Panc1 (cell line): ENCODE measurements at regions not wholly inside any gene's neighbourhood (a gene's known extent, or its start where the extent isn't known, plus 50 kb on each side); places are given as distances from the start of the nearest gene placed in this dataset.

ENCODE experiments used
- ATAC-seq: fragments of 200-7000 bp; cut with Tn5 transposase; 2 replicates; pipeline ENCODE4 v1.9.1; 2020; ENCODE audit warnings: mild to moderate bottlenecking, moderate library complexity
- BruUV-seq: library from RNA; stranded (reverse); fragments of 400-500 nt; replicated peaks from 2 replicates; lab custom pipeline; 2021; lab: Mats Ljungman, UMichigan
- CTCF ChIA-PET: fragments of 300-600 bp; sonication (Branson Sonifier 250); formaldehyde crosslinking; loops from one replicate; lab custom pipeline; 2022; ENCODE audit warnings: antibody characterized with exemption; lab: Charles Lee
- POLR2A ChIA-PET: fragments of 300-600 bp; sonication (Branson Sonifier 250); formaldehyde crosslinking; loops from one replicate; lab custom pipeline; 2022; ENCODE audit warnings: antibody characterized with exemption; lab: Charles Lee
- DNase-seq: peaks from one replicate; pipeline ENCODE4 v3.0.0-alpha.2; 2010; ENCODE audit warnings: low read depth, low spot score
- H3K27ac ChIP-seq: 2 replicates; pipeline ENCODE4 v1.5.1; 2011; ENCODE audit warnings: mild to moderate bottlenecking, low read length, inconsistent platforms
- H3K27me3 ChIP-seq: fragments of 200-500 bp; sonication (Bioruptor generic); 2 replicates; pipeline ENCODE4 v1.6.0; 2014; ENCODE audit warnings: low read length, inconsistent platforms; ENCODE audit not compliant: control insufficient read depth, insufficient read depth
- H3K36me3 ChIP-seq: fragments of 200-500 bp; sonication (Bioruptor generic); 2 replicates; pipeline ENCODE4 v1.5.1; 2014; ENCODE audit warnings: inconsistent platforms, mild to moderate bottlenecking, low read length, moderate library complexity; ENCODE audit not compliant: control insufficient read depth, insufficient read depth
- H3K4me1 ChIP-seq: 2 replicates; pipeline ENCODE4 v1.5.1; 2011; ENCODE audit warnings: inconsistent platforms, mild to moderate bottlenecking, low read length, moderate library complexity; ENCODE audit not compliant: control insufficient read depth, insufficient read depth
- H3K4me3 ChIP-seq, 2 experiments: 2 replicates each; pipeline ENCODE4 v1.5.1; 2011 to 2012; ENCODE audit warnings: low read depth in 2 of 2, low read length in 2 of 2, mild to moderate bottlenecking in 2 of 2, inconsistent platforms in 1 of 2, moderate library complexity in 1 of 2
- H3K9me3 ChIP-seq: fragments of 200-500 bp; sonication (Bioruptor generic); 2 replicates; pipeline ENCODE4 v1.5.1; 2014; ENCODE audit warnings: low read depth, mild to moderate bottlenecking, inconsistent platforms, low read length, moderate library complexity; ENCODE audit not compliant: control insufficient read depth, insufficient read depth
- POLR2AphosphoS5 ChIP-seq: IDR thresholded peaks from 2 replicates; pipeline ENCODE4 v1.6.1; 2012; ENCODE audit warnings: mild to moderate bottlenecking, low read depth, low read length, moderate library complexity
- SIN3A ChIP-seq: IDR thresholded peaks from 2 replicates; pipeline ENCODE4 v1.6.1; 2012; ENCODE audit warnings: low read depth, mild to moderate bottlenecking, low read length, moderate library complexity, borderline replicate concordance; ENCODE audit not compliant: insufficient read depth
- TCF7L2 ChIP-seq: IDR thresholded peaks from 2 replicates; pipeline ENCODE4 v1.6.1; 2011; ENCODE audit warnings: mild to moderate bottlenecking, low read depth, low read length, inconsistent platforms
- in situ Hi-C: cut with HindIII; loops from 2 replicates; pipeline ENCODE4 v1.10.0; 2016; ENCODE audit warnings: low sequenced_read_pairs, low pct_unique_long_range_greater_than_20kb
- intact Hi-C: fragments of 100-400 bp; cut with micrococcal nuclease; formaldehyde crosslinking; loops from one replicate; pipeline ENCODE4 v1.10.0; 2022; ENCODE audit not compliant: unreplicated experiment
- TF ChIP-seq, protein P1 (sequence below), 2 experiments: IDR thresholded peaks; 2 replicates each; pipeline ENCODE4 v1.6.1; 2011 to 2012; ENCODE audit warnings: low read depth in 2 of 2, control low read depth in 1 of 2, low read length in 1 of 2, mild to moderate bottlenecking in 1 of 2, moderate library complexity in 1 of 2; ENCODE audit not compliant: insufficient read depth in 1 of 2
- TF ChIP-seq, protein P2 (sequence below): fragments of 450-650 bp; IDR thresholded peaks from 2 replicates; pipeline ENCODE4 v1.5.1; 2017; ENCODE audit warnings: mild to moderate bottlenecking

DNA sequence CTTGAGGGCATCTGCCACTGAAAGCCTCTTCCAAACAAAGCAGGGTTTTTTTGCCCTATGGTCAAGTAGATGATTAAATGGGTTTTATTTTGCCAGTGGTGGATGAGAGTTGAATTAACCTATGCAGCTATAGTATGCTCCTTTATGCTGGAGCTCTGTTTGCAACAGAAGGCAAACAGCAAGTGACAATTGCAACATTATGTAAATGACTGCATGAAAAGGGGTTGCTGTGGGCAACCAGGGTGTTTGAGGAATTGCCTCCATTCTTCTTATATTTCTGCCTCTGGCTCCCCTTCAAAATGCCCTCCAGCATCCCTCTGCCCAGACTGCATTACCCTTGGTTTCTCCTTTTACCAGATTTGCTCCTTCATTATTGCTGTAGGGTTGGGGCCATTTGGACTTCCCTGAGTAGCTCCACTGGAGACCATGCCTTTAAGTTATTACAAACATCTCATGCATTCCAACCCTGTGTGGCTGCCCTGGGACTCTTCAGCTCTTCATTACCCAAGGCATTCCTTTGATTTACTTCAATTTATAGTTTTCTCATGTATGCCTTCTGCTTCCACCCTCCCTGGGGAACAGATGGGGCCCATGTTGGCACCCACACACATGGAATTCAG, 398.4 kb downstream of the PRDM2 start:
- Histone ChIP-seq H3K4me3 (no peak overlapping the region), H3K4me1 (no peaks in the 10 kb centered on the region), H3K9me3 (no peaks in the 10 kb centered on the region), H3K36me3 (no peaks in the 10 kb centered on the region), H3K27ac (no peak overlapping the region), H3K27me3 (no peaks in the 10 kb centered on the region)
- DNase-seq (no peak), ATAC-seq (no peak)
- in situ Hi-C loops (no loop called here), intact Hi-C loops (no loop called here)
- POLR2A ChIA-PET: interaction anchor here (0.7 kb wide), 1 partner anchor 19 kb away, joined by 3 read pairs; no protein-coding TSS in a partner anchor
- BruUV-seq: no TSS peak
- TF ChIP-seq, protein P1, sequence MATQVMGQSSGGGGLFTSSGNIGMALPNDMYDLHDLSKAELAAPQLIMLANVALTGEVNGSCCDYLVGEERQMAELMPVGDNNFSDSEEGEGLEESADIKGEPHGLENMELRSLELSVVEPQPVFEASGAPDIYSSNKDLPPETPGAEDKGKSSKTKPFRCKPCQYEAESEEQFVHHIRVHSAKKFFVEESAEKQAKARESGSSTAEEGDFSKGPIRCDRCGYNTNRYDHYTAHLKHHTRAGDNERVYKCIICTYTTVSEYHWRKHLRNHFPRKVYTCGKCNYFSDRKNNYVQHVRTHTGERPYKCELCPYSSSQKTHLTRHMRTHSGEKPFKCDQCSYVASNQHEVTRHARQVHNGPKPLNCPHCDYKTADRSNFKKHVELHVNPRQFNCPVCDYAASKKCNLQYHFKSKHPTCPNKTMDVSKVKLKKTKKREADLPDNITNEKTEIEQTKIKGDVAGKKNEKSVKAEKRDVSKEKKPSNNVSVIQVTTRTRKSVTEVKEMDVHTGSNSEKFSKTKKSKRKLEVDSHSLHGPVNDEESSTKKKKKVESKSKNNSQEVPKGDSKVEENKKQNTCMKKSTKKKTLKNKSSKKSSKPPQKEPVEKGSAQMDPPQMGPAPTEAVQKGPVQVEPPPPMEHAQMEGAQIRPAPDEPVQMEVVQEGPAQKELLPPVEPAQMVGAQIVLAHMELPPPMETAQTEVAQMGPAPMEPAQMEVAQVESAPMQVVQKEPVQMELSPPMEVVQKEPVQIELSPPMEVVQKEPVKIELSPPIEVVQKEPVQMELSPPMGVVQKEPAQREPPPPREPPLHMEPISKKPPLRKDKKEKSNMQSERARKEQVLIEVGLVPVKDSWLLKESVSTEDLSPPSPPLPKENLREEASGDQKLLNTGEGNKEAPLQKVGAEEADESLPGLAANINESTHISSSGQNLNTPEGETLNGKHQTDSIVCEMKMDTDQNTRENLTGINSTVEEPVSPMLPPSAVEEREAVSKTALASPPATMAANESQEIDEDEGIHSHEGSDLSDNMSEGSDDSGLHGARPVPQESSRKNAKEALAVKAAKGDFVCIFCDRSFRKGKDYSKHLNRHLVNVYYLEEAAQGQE (IDR thresholded peaks at IDR 0.05; ENCODE audit: insufficient read depth in 1 of 2, low read depth in 2 of 2, low read length in 1 of 2): no peak
- no peak for TF ChIP-seq POLR2AphosphoS5
- CTCF ChIA-PET: no interaction called here

DNA sequence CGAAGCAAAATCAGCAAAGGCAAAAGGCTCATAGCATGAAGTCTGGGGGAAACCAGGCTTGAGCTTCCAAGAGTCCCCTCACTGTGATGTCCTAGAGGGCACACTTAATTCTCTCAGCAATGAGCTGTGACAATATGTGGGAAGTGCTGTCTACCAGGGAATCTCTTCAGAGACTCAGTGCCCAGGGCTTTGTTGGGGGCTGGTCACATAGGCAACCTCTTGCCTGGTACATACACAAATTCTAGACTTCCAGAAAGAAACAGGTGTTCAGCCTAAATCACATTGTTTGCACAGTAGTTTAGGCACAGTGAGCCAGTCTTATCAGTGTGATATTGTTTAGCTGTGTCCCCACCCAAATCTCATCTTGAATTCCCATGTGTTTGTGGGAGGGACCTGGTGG, 400.5 kb downstream of the PRDM2 start:
- no peaks in the 10 kb centered on the region for H3K9me3 ChIP-seq
- POLR2A ChIA-PET: no interaction called here
- no peak overlapping the region for H3K4me3 ChIP-seq
- no peaks in the 10 kb centered on the region for H3K27me3 ChIP-seq
- no peak for ATAC-seq
- intact Hi-C loops (no loop called here), in situ Hi-C loops (no loop called here)
- no peaks in the 10 kb centered on the region for H3K4me1 ChIP-seq
- no TSS peak for BruUV-seq
- TF ChIP-seq SIN3A: no peak
- no peak for TF ChIP-seq TCF7L2
- TF ChIP-seq, protein P2, sequence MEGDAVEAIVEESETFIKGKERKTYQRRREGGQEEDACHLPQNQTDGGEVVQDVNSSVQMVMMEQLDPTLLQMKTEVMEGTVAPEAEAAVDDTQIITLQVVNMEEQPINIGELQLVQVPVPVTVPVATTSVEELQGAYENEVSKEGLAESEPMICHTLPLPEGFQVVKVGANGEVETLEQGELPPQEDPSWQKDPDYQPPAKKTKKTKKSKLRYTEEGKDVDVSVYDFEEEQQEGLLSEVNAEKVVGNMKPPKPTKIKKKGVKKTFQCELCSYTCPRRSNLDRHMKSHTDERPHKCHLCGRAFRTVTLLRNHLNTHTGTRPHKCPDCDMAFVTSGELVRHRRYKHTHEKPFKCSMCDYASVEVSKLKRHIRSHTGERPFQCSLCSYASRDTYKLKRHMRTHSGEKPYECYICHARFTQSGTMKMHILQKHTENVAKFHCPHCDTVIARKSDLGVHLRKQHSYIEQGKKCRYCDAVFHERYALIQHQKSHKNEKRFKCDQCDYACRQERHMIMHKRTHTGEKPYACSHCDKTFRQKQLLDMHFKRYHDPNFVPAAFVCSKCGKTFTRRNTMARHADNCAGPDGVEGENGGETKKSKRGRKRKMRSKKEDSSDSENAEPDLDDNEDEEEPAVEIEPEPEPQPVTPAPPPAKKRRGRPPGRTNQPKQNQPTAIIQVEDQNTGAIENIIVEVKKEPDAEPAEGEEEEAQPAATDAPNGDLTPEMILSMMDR: no peak
- TF ChIP-seq, protein P1 (IDR thresholded peaks at IDR 0.05; ENCODE audit: insufficient read depth in 1 of 2, low read depth in 2 of 2, low read length in 1 of 2): no peak
- TF ChIP-seq POLR2AphosphoS5: no peak
- DNase-seq: no peak
- CTCF ChIA-PET: no interaction called here
- no peak overlapping the region for H3K27ac ChIP-seq
- no peaks in the 10 kb centered on the region for H3K36me3 ChIP-seq
